ENCODE measurements at regions not wholly inside any gene's neighbourhood (a gene's known extent, or its start where the extent isn't known, plus 50 kb on each side); places are given as distances from the start of the nearest gene placed in this dataset.

DNA sequence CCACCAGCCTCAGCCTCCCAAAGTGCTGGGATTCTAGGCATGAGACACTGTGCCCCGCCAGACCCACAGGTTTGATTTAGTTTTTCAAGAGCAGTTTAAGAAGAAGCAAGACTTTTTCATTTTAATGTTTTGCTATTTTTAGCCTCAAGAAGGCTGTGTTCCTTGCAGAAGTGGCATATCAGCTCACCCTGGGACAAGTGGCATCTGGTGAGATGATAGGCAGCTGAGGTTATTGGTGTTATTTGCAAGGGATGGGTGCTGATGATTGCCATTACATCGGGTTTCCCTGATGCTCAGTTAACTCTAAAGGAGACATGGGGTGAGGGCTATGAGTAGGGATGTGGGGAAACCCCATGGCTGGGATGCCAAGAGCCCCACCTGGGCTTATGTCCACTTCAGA is 120.4 kb downstream of the MXRA5 start:
- FAIRE-seq, result no peak
- no peak overlapping the region for H3K27ac ChIP-seq
- POLR2A ChIA-PET, result no interaction called here
- TF ChIP-seq, protein P1, sequence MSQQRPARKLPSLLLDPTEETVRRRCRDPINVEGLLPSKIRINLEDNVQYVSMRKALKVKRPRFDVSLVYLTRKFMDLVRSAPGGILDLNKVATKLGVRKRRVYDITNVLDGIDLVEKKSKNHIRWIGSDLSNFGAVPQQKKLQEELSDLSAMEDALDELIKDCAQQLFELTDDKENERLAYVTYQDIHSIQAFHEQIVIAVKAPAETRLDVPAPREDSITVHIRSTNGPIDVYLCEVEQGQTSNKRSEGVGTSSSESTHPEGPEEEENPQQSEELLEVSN (IDR thresholded peaks at IDR 0.05; ENCODE audit: borderline replicate concordance, low read depth), result no peak
- TF ChIP-seq RAD21 (conservative IDR thresholded peaks at IDR 0.05 in 1 of 2, IDR thresholded peaks at IDR 0.05 in 1 of 2) (no peak), GATA3 (IDR thresholded peaks at IDR 0.05; ENCODE audit: borderline replicate concordance) (no peak), POLR2A (IDR thresholded peaks at IDR 0.05; ENCODE audit: low read length) (no peak), CBX8 (IDR thresholded peaks at IDR 0.05) (no peak)
- TF ChIP-seq, protein P2, sequence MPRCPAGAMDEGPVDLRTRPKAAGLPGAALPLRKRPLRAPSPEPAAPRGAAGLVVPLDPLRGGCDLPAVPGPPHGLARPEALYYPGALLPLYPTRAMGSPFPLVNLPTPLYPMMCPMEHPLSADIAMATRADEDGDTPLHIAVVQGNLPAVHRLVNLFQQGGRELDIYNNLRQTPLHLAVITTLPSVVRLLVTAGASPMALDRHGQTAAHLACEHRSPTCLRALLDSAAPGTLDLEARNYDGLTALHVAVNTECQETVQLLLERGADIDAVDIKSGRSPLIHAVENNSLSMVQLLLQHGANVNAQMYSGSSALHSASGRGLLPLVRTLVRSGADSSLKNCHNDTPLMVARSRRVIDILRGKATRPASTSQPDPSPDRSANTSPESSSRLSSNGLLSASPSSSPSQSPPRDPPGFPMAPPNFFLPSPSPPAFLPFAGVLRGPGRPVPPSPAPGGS (IDR thresholded peaks at IDR 0.05), result no peak
- no peak overlapping the region for H3K4me3 ChIP-seq
- H3K9me3 ChIP-seq, result no peaks in the 10 kb centered on the region
- DNase-seq (ENCODE audit: low read depth in 1 of 2, low spot score in 1 of 2), result no peak
- CTCF ChIA-PET, result no interaction called here
- H3K4me1 ChIP-seq, result no peaks in the 10 kb centered on the region
- WGBS (ENCODE audit: missing lambda C conversion rate), result 21% methylated on average over 2 of the region's 2 CpGs
- no peak overlapping the region for H3K4me2 ChIP-seq
- no peak for ATAC-seq

DNA sequence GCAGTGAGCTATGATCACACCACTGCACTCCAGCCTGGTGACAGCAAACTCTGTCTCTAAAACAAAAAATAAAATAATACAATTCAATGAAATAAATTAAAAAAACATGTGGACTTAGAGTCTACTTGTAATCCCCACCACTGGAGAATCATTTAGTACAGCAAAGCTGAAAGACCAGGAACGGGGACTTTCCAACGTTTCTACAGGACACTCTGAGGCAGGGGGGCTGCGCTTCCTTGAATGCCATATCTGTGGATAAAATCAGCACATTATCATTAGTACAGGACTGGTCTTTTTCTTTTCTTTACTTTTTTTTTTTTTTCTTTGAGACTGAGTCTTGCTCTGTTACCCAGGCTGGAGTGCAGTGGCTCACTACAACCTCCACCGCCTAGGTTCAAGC is 124.8 kb downstream of the MXRA5 start:
- Histone ChIP-seq H3K27ac (no peak overlapping the region), H3K4me3 (no peak overlapping the region), H3K4me2 (no peak overlapping the region), H3K4me1 (no peaks in the 10 kb centered on the region), H3K9me3 (no peaks in the 10 kb centered on the region)
- DNase-seq (ENCODE audit: low read depth in 1 of 2, low spot score in 1 of 2) (no peak), ATAC-seq (no peak), FAIRE-seq (no peak)
- WGBS (ENCODE audit: missing lambda C conversion rate), result 35% methylated on average over 4 of the region's 4 CpGs
- POLR2A ChIA-PET, result no interaction called here
- no peak for TF ChIP-seq FOSL2 (IDR thresholded peaks at IDR 0.05)
- no peak for TF ChIP-seq FOSL2 (CRISPR knock-in tag; IDR thresholded peaks at IDR 0.05)
- TF ChIP-seq, protein P3, sequence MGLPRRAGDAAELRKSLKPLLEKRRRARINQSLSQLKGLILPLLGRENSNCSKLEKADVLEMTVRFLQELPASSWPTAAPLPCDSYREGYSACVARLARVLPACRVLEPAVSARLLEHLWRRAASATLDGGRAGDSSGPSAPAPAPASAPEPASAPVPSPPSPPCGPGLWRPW (IDR thresholded peaks at IDR 0.05), result no peak
- no peak for TF ChIP-seq SMC3 (IDR thresholded peaks at IDR 0.05)
- TF ChIP-seq ZC3H11A (IDR thresholded peaks at IDR 0.05), result no peak
- no peak for TF ChIP-seq SREBF2 (IDR thresholded peaks at IDR 0.05)
- TF ChIP-seq EP300 (IDR thresholded peaks at IDR 0.05), result no peak
- TF ChIP-seq NR3C1 (IDR thresholded peaks at IDR 0.05), result no peak
- TF ChIP-seq NPAS2 (CRISPR knock-in tag; IDR thresholded peaks at IDR 0.05; ENCODE audit: borderline replicate concordance), result no peak
- no peak for TF ChIP-seq EHF (CRISPR knock-in tag; IDR thresholded peaks at IDR 0.05)
- no peak for TF ChIP-seq HOXA7 (CRISPR knock-in tag; IDR thresholded peaks at IDR 0.05)
- CTCF ChIA-PET, result no interaction called here

DNA sequence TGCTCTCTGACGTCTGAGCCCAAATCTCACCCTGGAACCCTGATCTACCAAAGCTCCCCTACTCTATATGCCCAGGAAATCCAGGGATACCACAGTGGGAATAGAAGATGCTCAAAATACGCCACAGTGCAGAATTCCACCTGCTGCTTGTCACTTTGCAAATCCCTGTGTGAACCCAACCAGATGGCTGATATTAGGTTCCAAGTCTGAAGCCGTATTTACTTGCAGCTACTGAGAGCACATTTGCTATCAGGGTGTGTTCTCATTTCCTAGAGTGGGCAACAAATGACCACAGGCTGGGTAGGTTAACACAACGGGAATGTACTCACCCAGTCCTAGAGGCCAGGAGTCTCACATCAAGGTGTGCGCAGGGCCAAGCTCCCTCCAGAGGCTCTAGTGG is 126.8 kb downstream of the MXRA5 start:
- no peak overlapping the region for H3K27ac ChIP-seq
- H3K4me2 ChIP-seq, result no peak overlapping the region
- DNase-seq (ENCODE audit: low read depth in 1 of 2, low spot score in 1 of 2) (no peak), ATAC-seq (no peak), FAIRE-seq (no peak)
- ChIA-PET POLR2A (no interaction called here), CTCF (no interaction called here)
- H3K4me3 ChIP-seq, result no peak overlapping the region
- no peak for TF ChIP-seq CEBPB (IDR thresholded peaks at IDR 0.05)
- TF ChIP-seq BHLHE40 (IDR thresholded peaks at IDR 0.05; ENCODE audit: low read depth, low read length), result no peak
- no peak for TF ChIP-seq KDM1A (IDR thresholded peaks at IDR 0.05; ENCODE audit: low read depth)
- no peak for TF ChIP-seq RFX5 (IDR thresholded peaks at IDR 0.05)
- no peak for TF ChIP-seq EHF (CRISPR knock-in tag; IDR thresholded peaks at IDR 0.05)
- TF ChIP-seq NFE2L2 (conservative IDR thresholded peaks at IDR 0.05; ENCODE audit: low read length), result no peak
- no peak for TF ChIP-seq CHD2 (IDR thresholded peaks at IDR 0.05; ENCODE audit: low read length, partially characterized antibody)
- no peak for TF ChIP-seq FOSB (CRISPR knock-in tag; IDR thresholded peaks at IDR 0.05)
- TF ChIP-seq, protein P4, sequence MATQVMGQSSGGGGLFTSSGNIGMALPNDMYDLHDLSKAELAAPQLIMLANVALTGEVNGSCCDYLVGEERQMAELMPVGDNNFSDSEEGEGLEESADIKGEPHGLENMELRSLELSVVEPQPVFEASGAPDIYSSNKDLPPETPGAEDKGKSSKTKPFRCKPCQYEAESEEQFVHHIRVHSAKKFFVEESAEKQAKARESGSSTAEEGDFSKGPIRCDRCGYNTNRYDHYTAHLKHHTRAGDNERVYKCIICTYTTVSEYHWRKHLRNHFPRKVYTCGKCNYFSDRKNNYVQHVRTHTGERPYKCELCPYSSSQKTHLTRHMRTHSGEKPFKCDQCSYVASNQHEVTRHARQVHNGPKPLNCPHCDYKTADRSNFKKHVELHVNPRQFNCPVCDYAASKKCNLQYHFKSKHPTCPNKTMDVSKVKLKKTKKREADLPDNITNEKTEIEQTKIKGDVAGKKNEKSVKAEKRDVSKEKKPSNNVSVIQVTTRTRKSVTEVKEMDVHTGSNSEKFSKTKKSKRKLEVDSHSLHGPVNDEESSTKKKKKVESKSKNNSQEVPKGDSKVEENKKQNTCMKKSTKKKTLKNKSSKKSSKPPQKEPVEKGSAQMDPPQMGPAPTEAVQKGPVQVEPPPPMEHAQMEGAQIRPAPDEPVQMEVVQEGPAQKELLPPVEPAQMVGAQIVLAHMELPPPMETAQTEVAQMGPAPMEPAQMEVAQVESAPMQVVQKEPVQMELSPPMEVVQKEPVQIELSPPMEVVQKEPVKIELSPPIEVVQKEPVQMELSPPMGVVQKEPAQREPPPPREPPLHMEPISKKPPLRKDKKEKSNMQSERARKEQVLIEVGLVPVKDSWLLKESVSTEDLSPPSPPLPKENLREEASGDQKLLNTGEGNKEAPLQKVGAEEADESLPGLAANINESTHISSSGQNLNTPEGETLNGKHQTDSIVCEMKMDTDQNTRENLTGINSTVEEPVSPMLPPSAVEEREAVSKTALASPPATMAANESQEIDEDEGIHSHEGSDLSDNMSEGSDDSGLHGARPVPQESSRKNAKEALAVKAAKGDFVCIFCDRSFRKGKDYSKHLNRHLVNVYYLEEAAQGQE (IDR thresholded peaks at IDR 0.05), result no peak
- TF ChIP-seq HOXB5 (CRISPR knock-in tag; IDR thresholded peaks at IDR 0.05), result no peak
- no peak for TF ChIP-seq ZSCAN20 (CRISPR knock-in tag; IDR thresholded peaks at IDR 0.05)
- TF ChIP-seq HOXA7 (CRISPR knock-in tag; IDR thresholded peaks at IDR 0.05), result no peak
- H3K4me1 ChIP-seq, result no peaks in the 10 kb centered on the region
- WGBS (ENCODE audit: missing lambda C conversion rate), result 10% methylated on average over 2 of the region's 5 CpGs
- H3K9me3 ChIP-seq, result no peaks in the 10 kb centered on the region

Measured in A549 (cell line).